K562 (cell line): ENCODE measurements at regions not wholly inside any gene's neighbourhood (a gene's known extent, or its start where the extent isn't known, plus 50 kb on each side); places are given as distances from the start of the nearest gene placed in this dataset.

Experiments used
- ATAC-seq: fragments of 200-7000 bp; cut with Tn5 transposase; 3 replicates; pipeline ENCODE4 v1.9.1; 2020; ENCODE audit warnings: moderate library complexity
- BruUV-seq: library from RNA; stranded (reverse); fragments of 400-500 nt; replicated peaks from 2 replicates; lab custom pipeline; 2021; lab: Mats Ljungman, UMichigan
- CTCF ChIA-PET: fragments of 300-600 bp; formaldehyde crosslinking; extraction: SDS; loops from one replicate; lab custom pipeline; 2021; ENCODE audit warnings: low intra/inter-chr PET ratio; lab: Yijun Ruan, JAX
- POLR2A ChIA-PET: fragments of 300-600, 350-650 bp; sonication (Branson Sonifier 250); formaldehyde crosslinking; extraction: SDS; loops from one replicate; lab custom pipeline; 2021; ENCODE audit warnings: antibody characterized with exemption, inconsistent platforms; lab: Yijun Ruan, JAX
- DNase-seq, 4 experiments: peaks; one replicate each; pipeline versions ENCODE4 v3.0.0 to v3.0.0-alpha.2; 2011 to 2018; ENCODE audit warnings: low spot score in 3 of 4, mixed read lengths in 3 of 4; ENCODE audit errors: extremely low read depth in 1 of 4
- FAIRE-seq: peaks from 2 replicates; lab custom pipeline; 2011; peaks lifted over from hg19 to GRCh38; lab: Jason Lieb, UNC
- H2AFZ ChIP-seq: 2 replicates; pipeline ENCODE4 v1.6.0; 2011; ENCODE audit warnings: low read depth, low read length, control low read depth, inconsistent platforms
- H3K27ac ChIP-seq: fragments of 200-600 bp; 3 replicates; pipeline ENCODE4 v1.8.0; 2011; ENCODE audit warnings: low read depth, mild to moderate bottlenecking, control low read depth, inconsistent platforms, low read length, moderate library complexity, mixed read lengths; ENCODE audit errors: extremely low read depth
- H3K27me3 ChIP-seq, 2 experiments: fragments of 300-600 bp in 1 of 2; 2 replicates in 1 of 2; 3 replicates in 1 of 2; pipeline versions ENCODE4 v1.6.0 to v1.8.0; 2011; ENCODE audit warnings: inconsistent platforms in 2 of 2, low read length in 2 of 2, mild to moderate bottlenecking in 1 of 2, mixed read lengths in 1 of 2, moderate library complexity in 1 of 2; ENCODE audit not compliant: control insufficient read depth in 2 of 2, insufficient read depth in 2 of 2
- H3K36me3 ChIP-seq: fragments of 300-600 bp; 3 replicates; pipeline ENCODE4 v1.8.0; 2011; ENCODE audit warnings: mild to moderate bottlenecking, low read length, inconsistent platforms; ENCODE audit not compliant: control insufficient read depth, insufficient read depth
- H3K4me1 ChIP-seq, 2 experiments: fragments of 200-600 bp in 1 of 2; replicated peaks in 1 of 2; 2 replicates in 1 of 2; 3 replicates in 1 of 2; pipeline versions ENCODE4 v1.5.1 to v1.8.0; 2011; ENCODE audit warnings: inconsistent platforms in 2 of 2, low read length in 2 of 2, mild to moderate bottlenecking in 1 of 2, mixed read lengths in 1 of 2, moderate library complexity in 1 of 2; ENCODE audit not compliant: control insufficient read depth in 2 of 2, insufficient read depth in 2 of 2
- H3K4me2 ChIP-seq: 2 replicates; pipeline ENCODE4 v1.6.1; 2011; ENCODE audit warnings: low read length, control low read depth, inconsistent platforms, mixed read lengths; ENCODE audit not compliant: insufficient read depth
- H3K4me3 ChIP-seq: fragments of 200-600 bp; sonication (generic), shearing (Covaris generic); 2 replicates; pipeline ENCODE4 v1.5.1; 2016; ENCODE audit warnings: control low read depth, inconsistent platforms
- H3K79me2 ChIP-seq: fragments of 200-600 bp; 3 replicates; pipeline ENCODE4 v1.8.0; 2011; ENCODE audit warnings: low read length, inconsistent platforms; ENCODE audit not compliant: control insufficient read depth, insufficient read depth
- H3K9ac ChIP-seq, 2 experiments: 2 replicates each; pipeline versions ENCODE4 v1.6.0 to v1.6.1; 2011; ENCODE audit warnings: low read depth in 2 of 2, low read length in 2 of 2, control low read depth in 1 of 2, inconsistent platforms in 1 of 2, mild to moderate bottlenecking in 1 of 2, mixed read lengths in 1 of 2; ENCODE audit not compliant: insufficient read depth in 1 of 2
- H3K9me1 ChIP-seq: one replicate; pipeline ENCODE4 v1.6.0; 2011; ENCODE audit warnings: inconsistent platforms, mild to moderate bottlenecking, low read length, moderate library complexity; ENCODE audit not compliant: control insufficient read depth, insufficient read depth
- H3K9me3 ChIP-seq: replicated peaks from 2 replicates; pipeline ENCODE4 v1.5.1; 2011; ENCODE audit warnings: low read depth, low read length, inconsistent platforms; ENCODE audit not compliant: control insufficient read depth, insufficient read depth
- H4K20me1 ChIP-seq: replicated peaks from 2 replicates; pipeline ENCODE4 v1.6.1; 2011; ENCODE audit warnings: low read length, inconsistent platforms, mixed read lengths; ENCODE audit not compliant: control insufficient read depth, insufficient read depth
- HEY1 ChIP-seq: fragments of 250-450 bp; sonication (Bioruptor Pico); IDR thresholded peaks from 2 replicates; pipeline ENCODE4 v1.5.0; 2020; ENCODE audit warnings: mild to moderate bottlenecking, moderate library complexity, borderline replicate concordance
- HNRNPL ChIP-seq: fragments of 200-400 bp; formaldehyde crosslinking; IDR thresholded peaks from 2 replicates; pipeline ENCODE4 v1.6.1; 2017; ENCODE audit warnings: low read depth, mild to moderate bottlenecking, low read length
- HNRNPLL ChIP-seq: fragments of 200-400 bp; formaldehyde crosslinking; IDR thresholded peaks from 2 replicates; pipeline ENCODE4 v1.6.1; 2017; ENCODE audit warnings: low read length, low read depth, mild to moderate bottlenecking; ENCODE audit not compliant: poor library complexity, severe bottlenecking
- KDM5B ChIP-seq: fragments of 200-600 bp; sonication (generic); IDR thresholded peaks from 2 replicates; pipeline ENCODE4 v1.6.1; 2012; ENCODE audit warnings: low read depth, mild to moderate bottlenecking, moderate library complexity, low read length, control low read depth, inconsistent platforms; ENCODE audit not compliant: insufficient replicate concordance
- NCOA6 ChIP-seq: fragments of 450-650 bp; IDR thresholded peaks from 2 replicates; pipeline ENCODE4 v1.6.1; 2017; ENCODE audit warnings: mild to moderate bottlenecking
- PRMT5 ChIP-seq: sonication (generic); formaldehyde crosslinking; IDR thresholded peaks from 2 replicates; pipeline ENCODE4 v1.5.0; 2020; ENCODE audit warnings: missing genetic modification reagents
- RBM39 ChIP-seq: fragments of 200-400 bp; formaldehyde crosslinking; optimal IDR thresholded peaks from 2 replicates; pipeline ENCODE3; 2018; ENCODE audit warnings: low read depth, low read length
- RFX7 ChIP-seq: fragments of 250-450 bp; sonication (Bioruptor Pico); IDR thresholded peaks from 2 replicates; pipeline ENCODE4 v1.5.1; 2021; ENCODE audit warnings: mild to moderate bottlenecking
- SMARCB1 ChIP-seq: IDR thresholded peaks from 2 replicates; pipeline ENCODE4 v1.6.1; 2011; ENCODE audit warnings: improper control_type of control experiment, low read depth; ENCODE audit not compliant: insufficient read length
- SREBF2 ChIP-seq: sonication (generic); formaldehyde crosslinking; IDR thresholded peaks from 2 replicates; pipeline ENCODE4 v1.4.0; 2020; ENCODE audit warnings: mild to moderate bottlenecking, missing genetic modification reagents
- ZFP36 ChIP-seq: fragments of 150-350 bp; IDR thresholded peaks from 2 replicates; pipeline ENCODE4 v1.6.1; 2018; ENCODE audit warnings: low read length, low read depth; ENCODE audit not compliant: partially characterized antibody
- ZKSCAN1 ChIP-seq: fragments of 150-350 bp; IDR thresholded peaks from 2 replicates; pipeline ENCODE4 v1.6.1; 2016; ENCODE audit warnings: low read depth, low read length
- ZNF695 ChIP-seq: fragments of 450-650 bp; formaldehyde crosslinking; IDR thresholded peaks from 2 replicates; pipeline ENCODE4 v1.4.0; 2020; ENCODE audit warnings: mild to moderate bottlenecking, moderate library complexity
- ZNF766 ChIP-seq: fragments of 200-800 bp; sonication (Bioruptor generic); conservative IDR thresholded peaks from 2 replicates; pipeline ENCODE4 v1.6.1; 2016; ENCODE audit warnings: missing genetic modification characterization, missing compliant biosample characterization
- WGBS: fragments of 100-300 bp; shearing (Covaris generic); methylation state at CpG from one replicate; pipeline ENCODE4 v1.1.6; 2016; ENCODE audit warnings: low coverage, mixed read lengths; ENCODE audit not compliant: insufficient coverage; ENCODE audit errors: missing lambda C conversion rate; 5-methylcytosine and 5-hydroxymethylcytosine counted together
- in situ Hi-C: fragments of 300-500 bp; cut with MboI; formaldehyde crosslinking; loops from 4 replicates; pipeline ENCODE4 v1.15.0; 2018; ENCODE audit warnings: inconsistent platforms, mixed read lengths
- intact Hi-C: fragments of 100-400 bp; cut with micrococcal nuclease; formaldehyde crosslinking; loops from 2 replicates; pipeline ENCODE4 v1.14.2; 2022
- TF ChIP-seq, protein P1 (sequence below): fragments of 250-450 bp; sonication (Bioruptor Pico); IDR thresholded peaks from 2 replicates; pipeline ENCODE4 v1.5.0; 2021; ENCODE audit warnings: mild to moderate bottlenecking, borderline replicate concordance
- TF ChIP-seq, protein P2 (sequence below): sonication (generic); formaldehyde crosslinking; IDR thresholded peaks from 2 replicates; pipeline ENCODE4 v1.8.0; 2023; ENCODE audit warnings: missing genetic modification reagents, mild to moderate bottlenecking, borderline replicate concordance

DNA sequence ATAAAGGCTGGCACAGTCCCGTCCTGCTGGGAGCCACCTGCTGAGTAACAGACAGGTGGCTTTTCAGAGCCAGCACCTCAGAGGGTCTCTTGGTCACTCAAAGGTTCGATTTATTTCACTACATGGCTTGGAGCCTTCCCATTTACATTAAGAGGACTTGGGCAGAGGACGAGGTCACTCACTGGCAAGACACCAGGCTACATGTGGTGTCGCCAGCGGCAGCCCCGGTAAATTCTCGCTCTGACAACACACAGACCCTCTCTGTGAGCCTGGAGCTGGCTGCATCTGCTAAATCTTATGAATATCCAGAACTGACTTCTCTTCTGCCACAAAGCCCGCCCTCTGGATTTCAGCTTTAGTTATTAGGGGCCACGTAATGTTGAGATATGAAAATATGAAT, 254.7 kb downstream of the VAPA start:
- no peaks in the 10 kb centered on the region for H4K20me1 ChIP-seq
- FAIRE-seq: no peak
- no peak overlapping the region for H2AFZ ChIP-seq
- H3K36me3 ChIP-seq: no peaks in the 10 kb centered on the region
- H3K9me3 ChIP-seq: no peaks in the 10 kb centered on the region
- DNase-seq: no peak
- H3K4me3 ChIP-seq: no peak overlapping the region
- no peak overlapping the region for H3K9ac ChIP-seq
- ATAC-seq: no peak
- ChIA-PET POLR2A (interaction anchor here (1.0 kb wide), 1 partner anchor 439 kb away, joined by 3 read pairs; no protein-coding TSS in a partner anchor), CTCF (no interaction called here)
- in situ Hi-C loops (no loop called here), intact Hi-C loops (loop anchor here (10.0 kb wide), 1 partner anchor 194 kb away; no protein-coding TSS in a partner anchor)
- no peak overlapping the region for H3K27ac ChIP-seq
- H3K27me3 ChIP-seq: peaks cover 25 to 44% of the 10 kb centered on the region in 2 experiments
- no peak overlapping the region for H3K4me2 ChIP-seq
- BruUV-seq: no TSS peak
- under 1% methylated on average over 9 of the region's 9 CpGs for WGBS
- H3K79me2 ChIP-seq: no peaks in the 10 kb centered on the region
- no peaks in the 10 kb centered on the region for H3K4me1 ChIP-seq
- TF ChIP-seq KDM5B (no peak), HNRNPL (no peak), SMARCB1 (no peak), SREBF2 (CRISPR knock-in tag) (no peak), NCOA6 (no peak), ZKSCAN1 (no peak), ZNF766 (CRISPR knock-in tag) (no peak), HEY1 (CRISPR knock-in tag) (no peak), ZFP36 (no peak), ZNF695 (CRISPR knock-in tag) (no peak), HNRNPLL (no peak), RBM39 (no peak), PRMT5 (no peak), RFX7 (CRISPR knock-in tag) (no peak)
- TF ChIP-seq, protein P1, sequence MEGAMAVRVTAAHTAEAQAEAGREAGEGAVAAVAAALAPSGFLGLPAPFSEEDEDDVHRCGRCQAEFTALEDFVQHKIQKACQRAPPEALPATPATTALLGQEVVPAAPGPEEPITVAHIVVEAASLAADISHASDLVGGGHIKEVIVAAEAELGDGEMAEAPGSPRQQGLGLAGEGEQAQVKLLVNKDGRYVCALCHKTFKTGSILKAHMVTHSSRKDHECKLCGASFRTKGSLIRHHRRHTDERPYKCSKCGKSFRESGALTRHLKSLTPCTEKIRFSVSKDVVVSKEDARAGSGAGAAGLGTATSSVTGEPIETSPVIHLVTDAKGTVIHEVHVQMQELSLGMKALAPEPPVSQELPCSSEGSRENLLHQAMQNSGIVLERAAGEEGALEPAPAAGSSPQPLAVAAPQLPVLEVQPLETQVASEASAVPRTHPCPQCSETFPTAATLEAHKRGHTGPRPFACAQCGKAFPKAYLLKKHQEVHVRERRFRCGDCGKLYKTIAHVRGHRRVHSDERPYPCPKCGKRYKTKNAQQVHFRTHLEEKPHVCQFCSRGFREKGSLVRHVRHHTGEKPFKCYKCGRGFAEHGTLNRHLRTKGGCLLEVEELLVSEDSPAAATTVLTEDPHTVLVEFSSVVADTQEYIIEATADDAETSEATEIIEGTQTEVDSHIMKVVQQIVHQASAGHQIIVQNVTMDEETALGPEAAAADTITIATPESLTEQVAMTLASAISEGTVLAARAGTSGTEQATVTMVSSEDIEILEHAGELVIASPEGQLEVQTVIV (CRISPR knock-in tag): no peak
- TF ChIP-seq, protein P2, sequence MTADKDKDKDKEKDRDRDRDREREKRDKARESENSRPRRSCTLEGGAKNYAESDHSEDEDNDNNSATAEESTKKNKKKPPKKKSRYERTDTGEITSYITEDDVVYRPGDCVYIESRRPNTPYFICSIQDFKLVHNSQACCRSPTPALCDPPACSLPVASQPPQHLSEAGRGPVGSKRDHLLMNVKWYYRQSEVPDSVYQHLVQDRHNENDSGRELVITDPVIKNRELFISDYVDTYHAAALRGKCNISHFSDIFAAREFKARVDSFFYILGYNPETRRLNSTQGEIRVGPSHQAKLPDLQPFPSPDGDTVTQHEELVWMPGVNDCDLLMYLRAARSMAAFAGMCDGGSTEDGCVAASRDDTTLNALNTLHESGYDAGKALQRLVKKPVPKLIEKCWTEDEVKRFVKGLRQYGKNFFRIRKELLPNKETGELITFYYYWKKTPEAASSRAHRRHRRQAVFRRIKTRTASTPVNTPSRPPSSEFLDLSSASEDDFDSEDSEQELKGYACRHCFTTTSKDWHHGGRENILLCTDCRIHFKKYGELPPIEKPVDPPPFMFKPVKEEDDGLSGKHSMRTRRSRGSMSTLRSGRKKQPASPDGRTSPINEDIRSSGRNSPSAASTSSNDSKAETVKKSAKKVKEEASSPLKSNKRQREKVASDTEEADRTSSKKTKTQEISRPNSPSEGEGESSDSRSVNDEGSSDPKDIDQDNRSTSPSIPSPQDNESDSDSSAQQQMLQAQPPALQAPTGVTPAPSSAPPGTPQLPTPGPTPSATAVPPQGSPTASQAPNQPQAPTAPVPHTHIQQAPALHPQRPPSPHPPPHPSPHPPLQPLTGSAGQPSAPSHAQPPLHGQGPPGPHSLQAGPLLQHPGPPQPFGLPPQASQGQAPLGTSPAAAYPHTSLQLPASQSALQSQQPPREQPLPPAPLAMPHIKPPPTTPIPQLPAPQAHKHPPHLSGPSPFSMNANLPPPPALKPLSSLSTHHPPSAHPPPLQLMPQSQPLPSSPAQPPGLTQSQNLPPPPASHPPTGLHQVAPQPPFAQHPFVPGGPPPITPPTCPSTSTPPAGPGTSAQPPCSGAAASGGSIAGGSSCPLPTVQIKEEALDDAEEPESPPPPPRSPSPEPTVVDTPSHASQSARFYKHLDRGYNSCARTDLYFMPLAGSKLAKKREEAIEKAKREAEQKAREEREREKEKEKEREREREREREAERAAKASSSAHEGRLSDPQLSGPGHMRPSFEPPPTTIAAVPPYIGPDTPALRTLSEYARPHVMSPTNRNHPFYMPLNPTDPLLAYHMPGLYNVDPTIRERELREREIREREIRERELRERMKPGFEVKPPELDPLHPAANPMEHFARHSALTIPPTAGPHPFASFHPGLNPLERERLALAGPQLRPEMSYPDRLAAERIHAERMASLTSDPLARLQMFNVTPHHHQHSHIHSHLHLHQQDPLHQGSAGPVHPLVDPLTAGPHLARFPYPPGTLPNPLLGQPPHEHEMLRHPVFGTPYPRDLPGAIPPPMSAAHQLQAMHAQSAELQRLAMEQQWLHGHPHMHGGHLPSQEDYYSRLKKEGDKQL: no peak
- no peaks in the 10 kb centered on the region for H3K9me1 ChIP-seq
